Vagina (tissue), 2 donors: ENCODE measurements at regions not wholly inside any gene's neighbourhood (a gene's known extent, or its start where the extent isn't known, plus 50 kb on each side); places are given as distances from the start of the nearest gene placed in this dataset.

Source experiments
- DNase-seq, 2 donors: peaks; one replicate each; pipeline ENCODE4 v3.0.0-alpha.2; 2017; ENCODE audit errors: extremely low spot score in 2 of 2
- H3K27ac ChIP-seq: fragments of 200-600 bp; sonication (generic); one replicate; pipeline ENCODE4 v1.5.1; 2019
- H3K27me3 ChIP-seq: fragments of 200-600 bp; sonication (generic); one replicate; pipeline ENCODE4 v1.5.1; 2019
- H3K36me3 ChIP-seq, 2 donors: fragments of 200-600 bp; sonication (generic); one replicate each; pipeline ENCODE4 v1.5.1; 2017 to 2019
- H3K4me1 ChIP-seq: fragments of 200-600 bp; sonication (generic); one replicate; pipeline ENCODE4 v1.5.1; 2019
- H3K4me3 ChIP-seq, 2 donors: fragments of 200-600 bp; sonication (generic); 1 replicate in 1 of 2; 2 replicates in 1 of 2; pipeline ENCODE4 v1.5.1; 2016 to 2019
- H3K9me3 ChIP-seq: fragments of 200-600 bp; sonication (generic); one replicate; pipeline ENCODE4 v1.5.1; 2019
- POLR2A ChIP-seq, 2 donors: fragments of 450-650 bp; IDR thresholded peaks; one replicate each; pipeline ENCODE4 v1.6.1; 2017; ENCODE audit warnings: antibody characterized with exemption in 2 of 2, mild to moderate bottlenecking in 2 of 2, moderate library complexity in 2 of 2
- POLR2AphosphoS5 ChIP-seq, 2 donors: sonication (generic); formaldehyde crosslinking; IDR thresholded peaks; one replicate each; pipeline ENCODE4 v1.9.0; 2017; ENCODE audit warnings: antibody characterized with exemption in 2 of 2, mild to moderate bottlenecking in 2 of 2, low read depth in 1 of 2; ENCODE audit not compliant: insufficient read depth in 1 of 2
- intact Hi-C: fragments of 100-400 bp; cut with DNase I; formaldehyde crosslinking; loops from one replicate; pipeline ENCODE4 v1.15.1; 2023
- TF ChIP-seq, protein P1 (sequence below), 3 experiments: fragments of 450-650 bp in 2 of 3; fragments of 200-600 bp in 1 of 3; sonication (generic) in 1 of 3; IDR thresholded peaks; one replicate each; pipeline ENCODE4 v1.5.1; 2017 to 2019; ENCODE audit warnings: antibody characterized with exemption in 3 of 3, mild to moderate bottlenecking in 2 of 3, moderate library complexity in 2 of 3

DNA sequence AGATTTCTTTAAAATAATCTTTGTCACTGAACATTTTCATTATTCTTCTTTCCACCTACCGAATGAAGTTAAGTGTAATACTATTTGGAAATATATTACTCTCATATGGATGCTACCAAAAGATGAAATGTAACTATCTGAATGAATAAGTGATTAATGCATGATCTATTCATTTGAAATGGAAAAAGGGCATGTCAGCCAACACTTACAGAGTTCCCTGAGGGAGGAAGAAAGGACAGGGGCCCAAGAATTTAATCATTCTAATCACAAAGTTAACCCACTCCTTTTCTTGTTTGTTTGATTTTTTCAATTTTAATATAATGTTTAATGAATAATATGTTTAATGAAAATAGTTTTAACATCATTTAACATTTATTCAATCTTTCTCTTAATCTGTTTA lies 129.4 kb downstream of the ZC3H11B start:
- TF ChIP-seq POLR2AphosphoS5 (IDR thresholded peaks at IDR 0.05; ENCODE audit: insufficient read depth in 1 of 2, low read depth in 1 of 2) (no peak), POLR2A (IDR thresholded peaks at IDR 0.05) (no peak)
- TF ChIP-seq, protein P1, sequence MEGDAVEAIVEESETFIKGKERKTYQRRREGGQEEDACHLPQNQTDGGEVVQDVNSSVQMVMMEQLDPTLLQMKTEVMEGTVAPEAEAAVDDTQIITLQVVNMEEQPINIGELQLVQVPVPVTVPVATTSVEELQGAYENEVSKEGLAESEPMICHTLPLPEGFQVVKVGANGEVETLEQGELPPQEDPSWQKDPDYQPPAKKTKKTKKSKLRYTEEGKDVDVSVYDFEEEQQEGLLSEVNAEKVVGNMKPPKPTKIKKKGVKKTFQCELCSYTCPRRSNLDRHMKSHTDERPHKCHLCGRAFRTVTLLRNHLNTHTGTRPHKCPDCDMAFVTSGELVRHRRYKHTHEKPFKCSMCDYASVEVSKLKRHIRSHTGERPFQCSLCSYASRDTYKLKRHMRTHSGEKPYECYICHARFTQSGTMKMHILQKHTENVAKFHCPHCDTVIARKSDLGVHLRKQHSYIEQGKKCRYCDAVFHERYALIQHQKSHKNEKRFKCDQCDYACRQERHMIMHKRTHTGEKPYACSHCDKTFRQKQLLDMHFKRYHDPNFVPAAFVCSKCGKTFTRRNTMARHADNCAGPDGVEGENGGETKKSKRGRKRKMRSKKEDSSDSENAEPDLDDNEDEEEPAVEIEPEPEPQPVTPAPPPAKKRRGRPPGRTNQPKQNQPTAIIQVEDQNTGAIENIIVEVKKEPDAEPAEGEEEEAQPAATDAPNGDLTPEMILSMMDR (IDR thresholded peaks at IDR 0.05): no peak
- Histone ChIP-seq H3K36me3 (no peaks in the 10 kb centered on the region), H3K9me3 (no peaks in the 10 kb centered on the region), H3K4me1 (no peaks in the 10 kb centered on the region), H3K4me3 (no peak overlapping the region), H3K27ac (no peak overlapping the region), H3K27me3 (no peaks in the 10 kb centered on the region)
- DNase-seq: no peak
- intact Hi-C loops: no loop called here

DNA sequence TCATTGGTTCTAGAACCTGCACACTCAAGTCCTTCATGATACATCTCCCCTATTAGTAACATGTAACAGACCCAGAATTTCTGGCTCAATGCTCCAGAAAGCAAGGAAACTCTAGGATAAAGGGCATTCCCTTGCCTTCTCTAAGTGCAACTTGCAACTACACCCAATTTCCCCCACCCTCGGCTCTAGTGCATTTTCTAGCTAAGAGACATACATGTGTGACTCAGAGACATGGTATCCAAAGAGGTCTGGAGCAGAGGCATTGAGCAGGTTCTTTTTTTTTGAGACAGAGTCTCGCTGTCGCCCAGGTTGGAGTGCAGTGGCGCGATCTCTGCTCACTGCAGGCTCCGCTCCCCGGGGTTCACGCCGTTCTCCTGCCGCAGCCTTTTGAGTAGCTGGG lies 132.9 kb downstream of the ZC3H11B start:
- no peak for DNase-seq
- TF ChIP-seq POLR2AphosphoS5 (IDR thresholded peaks at IDR 0.05; ENCODE audit: insufficient read depth in 1 of 2, low read depth in 1 of 2): no peak
- TF ChIP-seq, protein P1 (IDR thresholded peaks at IDR 0.05): no peak
- no peak for TF ChIP-seq POLR2A (IDR thresholded peaks at IDR 0.05)
- H3K27ac ChIP-seq: no peak overlapping the region
- H3K4me1 ChIP-seq: peaks cover 10% of the 10 kb centered on the region
- H3K9me3 ChIP-seq: no peaks in the 10 kb centered on the region
- no peaks in the 10 kb centered on the region for H3K36me3 ChIP-seq
- intact Hi-C loops: no loop called here
- H3K27me3 ChIP-seq: no peaks in the 10 kb centered on the region
- no peak overlapping the region for H3K4me3 ChIP-seq

DNA sequence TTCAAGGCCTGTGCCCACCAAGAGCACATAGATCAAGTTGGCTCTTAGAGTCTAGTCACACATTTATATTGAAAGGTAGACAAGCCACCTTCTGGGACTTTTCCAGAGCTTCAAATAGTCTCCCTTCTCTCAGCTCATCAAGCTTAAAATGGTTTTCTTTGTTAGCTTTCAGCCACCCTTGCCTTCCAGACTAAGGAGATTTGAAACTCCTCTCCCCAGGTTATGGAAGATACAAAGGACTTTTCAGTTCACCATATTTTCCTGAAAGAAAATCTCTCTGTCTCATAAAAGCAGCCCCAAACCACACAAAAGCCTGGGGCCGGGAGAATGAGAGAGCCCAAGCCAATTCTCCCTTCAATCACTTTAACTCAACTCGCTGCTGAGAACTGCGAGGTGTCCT lies 134.1 kb downstream of the ZC3H11B start:
- Histone ChIP-seq H3K27me3 (no peaks in the 10 kb centered on the region), H3K4me3 (no peak overlapping the region), H3K27ac (no peak overlapping the region), H3K4me1 (peaks cover 10% of the 10 kb centered on the region), H3K9me3 (no peaks in the 10 kb centered on the region), H3K36me3 (no peaks in the 10 kb centered on the region)
- intact Hi-C loops: no loop called here
- DNase-seq: no peak
- TF ChIP-seq POLR2A (IDR thresholded peaks at IDR 0.05): no peak
- no peak for TF ChIP-seq POLR2AphosphoS5 (IDR thresholded peaks at IDR 0.05; ENCODE audit: insufficient read depth in 1 of 2, low read depth in 1 of 2)
- TF ChIP-seq, protein P1 (IDR thresholded peaks at IDR 0.05): no peak

DNA sequence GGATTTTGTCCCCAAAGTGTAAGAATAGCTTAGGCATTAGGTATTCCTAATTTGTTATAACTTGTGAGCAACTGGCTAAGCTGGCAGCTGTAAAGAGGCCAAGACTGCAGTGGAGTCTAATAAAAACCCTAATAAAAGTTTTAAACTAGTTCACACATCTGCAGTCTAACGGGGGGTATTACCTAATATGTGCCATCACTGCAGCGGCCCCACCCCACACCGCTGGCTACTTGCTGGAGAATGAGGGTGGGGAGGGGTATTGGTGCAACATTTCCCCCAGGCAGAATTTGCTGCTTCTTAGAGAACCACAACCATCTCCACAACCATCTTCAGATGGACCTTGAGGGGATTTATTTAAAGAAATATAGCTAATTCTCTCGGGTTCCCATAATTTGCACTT lies 135.0 kb downstream of the ZC3H11B start:
- TF ChIP-seq POLR2A (IDR thresholded peaks at IDR 0.05): no peak
- TF ChIP-seq, protein P1 (IDR thresholded peaks at IDR 0.05): no peak
- TF ChIP-seq POLR2AphosphoS5 (IDR thresholded peaks at IDR 0.05; ENCODE audit: insufficient read depth in 1 of 2, low read depth in 1 of 2): no peak
- Histone ChIP-seq H3K36me3 (no peaks in the 10 kb centered on the region), H3K4me3 (no peak overlapping the region), H3K9me3 (no peaks in the 10 kb centered on the region), H3K27ac (peak overlapping the region; percentile 27), H3K4me1 (peaks cover 10% of the 10 kb centered on the region), H3K27me3 (no peaks in the 10 kb centered on the region)
- intact Hi-C loops: no loop called here
- DNase-seq: no peak

DNA sequence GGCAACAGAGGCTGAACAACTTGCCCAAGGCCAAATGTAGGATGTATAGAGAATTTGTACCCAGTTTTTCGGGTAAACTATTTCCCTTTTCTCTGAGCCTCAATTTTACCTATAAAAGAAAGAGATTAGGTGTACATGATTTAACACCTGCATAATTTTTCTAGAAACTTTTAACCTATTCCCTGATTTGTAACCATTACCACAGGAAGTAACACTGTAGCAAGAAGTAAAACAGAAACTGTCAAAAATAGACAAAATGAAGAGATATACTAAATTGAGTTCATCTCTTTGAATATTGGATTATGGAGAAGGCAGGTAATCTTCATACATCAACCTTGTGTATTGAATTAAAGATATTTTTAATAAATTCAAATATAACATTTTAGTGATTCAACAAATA lies 136.2 kb downstream of the ZC3H11B start:
- intact Hi-C loops: no loop called here

More for the DNA sequence above, 136.2 kb downstream of the ZC3H11B start:
- H3K4me1 ChIP-seq: peaks cover 10% of the 10 kb centered on the region
- no peaks in the 10 kb centered on the region for H3K36me3 ChIP-seq
- no peak for DNase-seq
- no peaks in the 10 kb centered on the region for H3K27me3 ChIP-seq
- H3K27ac ChIP-seq: no peak overlapping the region
- H3K9me3 ChIP-seq: no peaks in the 10 kb centered on the region
- TF ChIP-seq POLR2A (IDR thresholded peaks at IDR 0.05) (no peak), POLR2AphosphoS5 (IDR thresholded peaks at IDR 0.05; ENCODE audit: insufficient read depth in 1 of 2, low read depth in 1 of 2) (no peak)
- TF ChIP-seq, protein P1 (IDR thresholded peaks at IDR 0.05): no peak
- no peak overlapping the region for H3K4me3 ChIP-seq
